Fibroblast of lung (primary cell): ENCODE measurements at regions not wholly inside any gene's neighbourhood (a gene's known extent, or its start where the extent isn't known, plus 50 kb on each side); places are given as distances from the start of the nearest gene placed in this dataset.

Source experiments
- EZH2 ChIP-seq: IDR thresholded peaks from 2 replicates; pipeline ENCODE4 v1.5.1; 2012; ENCODE audit warnings: low read length, control low read depth, mild to moderate bottlenecking; ENCODE audit errors: missing control alignments
- TF ChIP-seq, protein P1 (sequence below), 2 donors: IDR thresholded peaks in 1 of 2; conservative IDR thresholded peaks in 1 of 2; 1 replicate in 1 of 2; 2 replicates in 1 of 2; pipeline ENCODE4 v1.5.1; 2011 to 2012; ENCODE audit warnings: low read length in 2 of 2, control low read depth in 1 of 2, inconsistent platforms in 1 of 2, low read depth in 1 of 2, mild to moderate bottlenecking in 1 of 2

GRCh38 chr6:145306489-145306888 lies 428.8 kb downstream of the EPM2A start:
- TF ChIP-seq, protein P1, sequence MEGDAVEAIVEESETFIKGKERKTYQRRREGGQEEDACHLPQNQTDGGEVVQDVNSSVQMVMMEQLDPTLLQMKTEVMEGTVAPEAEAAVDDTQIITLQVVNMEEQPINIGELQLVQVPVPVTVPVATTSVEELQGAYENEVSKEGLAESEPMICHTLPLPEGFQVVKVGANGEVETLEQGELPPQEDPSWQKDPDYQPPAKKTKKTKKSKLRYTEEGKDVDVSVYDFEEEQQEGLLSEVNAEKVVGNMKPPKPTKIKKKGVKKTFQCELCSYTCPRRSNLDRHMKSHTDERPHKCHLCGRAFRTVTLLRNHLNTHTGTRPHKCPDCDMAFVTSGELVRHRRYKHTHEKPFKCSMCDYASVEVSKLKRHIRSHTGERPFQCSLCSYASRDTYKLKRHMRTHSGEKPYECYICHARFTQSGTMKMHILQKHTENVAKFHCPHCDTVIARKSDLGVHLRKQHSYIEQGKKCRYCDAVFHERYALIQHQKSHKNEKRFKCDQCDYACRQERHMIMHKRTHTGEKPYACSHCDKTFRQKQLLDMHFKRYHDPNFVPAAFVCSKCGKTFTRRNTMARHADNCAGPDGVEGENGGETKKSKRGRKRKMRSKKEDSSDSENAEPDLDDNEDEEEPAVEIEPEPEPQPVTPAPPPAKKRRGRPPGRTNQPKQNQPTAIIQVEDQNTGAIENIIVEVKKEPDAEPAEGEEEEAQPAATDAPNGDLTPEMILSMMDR (conservative IDR thresholded peaks at IDR 0.05 in 1 of 2, IDR thresholded peaks at IDR 0.05 in 1 of 2; ENCODE audit: low read depth in 1 of 2, low read length in 2 of 2), result no peak
- TF ChIP-seq EZH2, result no peak
